Progenitor cell of endocrine pancreas (in vitro differentiated cells): ENCODE measurements at regions not wholly inside any gene's neighbourhood (a gene's known extent, or its start where the extent isn't known, plus 50 kb on each side); places are given as distances from the start of the nearest gene placed in this dataset.

ENCODE experiments used
- DNase-seq: peaks from one replicate; pipeline ENCODE4 v3.0.0; 2021; ENCODE audit warnings: low spot score; ENCODE audit not compliant: unreplicated experiment
- H3K27ac Mint-ChIP-seq: 2 replicates; pipeline ENCODE4 v1.8.0; 2021; ENCODE audit warnings: mild to moderate bottlenecking, moderate library complexity, mixed read lengths
- H3K27me3 Mint-ChIP-seq: 2 replicates; pipeline ENCODE4 v1.8.0; 2021; ENCODE audit warnings: mixed read lengths
- H3K36me3 Mint-ChIP-seq: 2 replicates; pipeline ENCODE4 v1.8.0; 2022; ENCODE audit warnings: mixed read lengths; ENCODE audit not compliant: insufficient read depth
- H3K4me1 Mint-ChIP-seq: 2 replicates; pipeline ENCODE4 v1.8.0; 2021; ENCODE audit warnings: low read depth, mixed read lengths
- H3K4me3 Mint-ChIP-seq: 2 replicates; pipeline ENCODE4 v1.8.0; 2021; ENCODE audit warnings: low read depth, mild to moderate bottlenecking, moderate library complexity, mixed read lengths
- H3K9me3 Mint-ChIP-seq: 2 replicates; pipeline ENCODE4 v1.8.0; 2021; ENCODE audit warnings: low read depth, mixed read lengths
- CTCF ChIP-seq: fragments of 200-600 bp; sonication (generic); IDR thresholded peaks from one replicate; pipeline ENCODE4 v1.5.0; 2021; ENCODE audit warnings: antibody characterized with exemption, mild to moderate bottlenecking; ENCODE audit not compliant: unreplicated experiment

- Mint-ChIP-seq H3K4me3 (no peak overlapping the region), H3K4me1 (peaks cover 2% of the 10 kb centered on the region), H3K27ac (no peak overlapping the region), H3K9me3 (peaks cover 12% of the 10 kb centered on the region), H3K36me3 (no peaks in the 10 kb centered on the region), H3K27me3 (no peaks in the 10 kb centered on the region)
- TF ChIP-seq CTCF = no peak
- no peak for DNase-seq
These were observed 120.4 kb upstream of the DUSP21 start for GRCh38 chrX:44723426-44723825.

- H3K27ac Mint-ChIP-seq = no peak overlapping the region
- no peaks in the 10 kb centered on the region for H3K27me3 Mint-ChIP-seq
- no peak for TF ChIP-seq CTCF
- peaks cover 13% of the 10 kb centered on the region for H3K9me3 Mint-ChIP-seq
- no peaks in the 10 kb centered on the region for H3K36me3 Mint-ChIP-seq
- no peak for DNase-seq
- H3K4me1 Mint-ChIP-seq = peaks cover 6% of the 10 kb centered on the region
- no peak overlapping the region for H3K4me3 Mint-ChIP-seq
These were observed 135.4 kb upstream of the DUSP21 start for GRCh38 chrX:44708470-44708869.

GRCh38 chrX:44705817-44706551 lies 137.8 kb upstream of the DUSP21 start:
- Mint-ChIP-seq H3K27ac (peak overlapping the region; percentile 71), H3K4me1 (peaks cover 6% of the 10 kb centered on the region), H3K9me3 (peaks cover 13% of the 10 kb centered on the region), H3K27me3 (no peaks in the 10 kb centered on the region), H3K4me3 (no peak overlapping the region), H3K36me3 (no peaks in the 10 kb centered on the region)
- no peak for DNase-seq
- TF ChIP-seq CTCF = no peak

- no peaks in the 10 kb centered on the region for H3K36me3 Mint-ChIP-seq
- no peaks in the 10 kb centered on the region for H3K27me3 Mint-ChIP-seq
- H3K4me1 Mint-ChIP-seq = peaks cover 2% of the 10 kb centered on the region
- no peak for DNase-seq
- no peak overlapping the region for H3K27ac Mint-ChIP-seq
- H3K4me3 Mint-ChIP-seq = no peak overlapping the region
- peaks cover 11% of the 10 kb centered on the region for H3K9me3 Mint-ChIP-seq
- TF ChIP-seq CTCF = no peak
These were observed 145.5 kb upstream of the DUSP21 start for GRCh38 chrX:44698357-44698756.

- Mint-ChIP-seq H3K27ac (no peak overlapping the region), H3K9me3 (peaks cover 18% of the 10 kb centered on the region), H3K36me3 (peaks cover 1% of the 10 kb centered on the region), H3K4me1 (peaks cover 4% of the 10 kb centered on the region), H3K4me3 (no peak overlapping the region), H3K27me3 (no peaks in the 10 kb centered on the region)
- no peak for DNase-seq
- TF ChIP-seq CTCF = no peak
These were observed 150.6 kb upstream of the DUSP21 start for GRCh38 chrX:44693255-44693654.
